Erythroblast (primary cell): ENCODE measurements at regions not wholly inside any gene's neighbourhood (a gene's known extent, or its start where the extent isn't known, plus 50 kb on each side); places are given as distances from the start of the nearest gene placed in this dataset.

Experiments
- GATA1 ChIP-seq: IDR thresholded peaks from 2 replicates; pipeline ENCODE4 v1.6.1; 2011; ENCODE audit warnings: low read depth, mild to moderate bottlenecking, control low read depth, low read length, moderate library complexity
- POLR2A ChIP-seq: IDR thresholded peaks from 2 replicates; pipeline ENCODE4 v1.6.1; 2011; ENCODE audit warnings: mild to moderate bottlenecking, low read length

DNA sequence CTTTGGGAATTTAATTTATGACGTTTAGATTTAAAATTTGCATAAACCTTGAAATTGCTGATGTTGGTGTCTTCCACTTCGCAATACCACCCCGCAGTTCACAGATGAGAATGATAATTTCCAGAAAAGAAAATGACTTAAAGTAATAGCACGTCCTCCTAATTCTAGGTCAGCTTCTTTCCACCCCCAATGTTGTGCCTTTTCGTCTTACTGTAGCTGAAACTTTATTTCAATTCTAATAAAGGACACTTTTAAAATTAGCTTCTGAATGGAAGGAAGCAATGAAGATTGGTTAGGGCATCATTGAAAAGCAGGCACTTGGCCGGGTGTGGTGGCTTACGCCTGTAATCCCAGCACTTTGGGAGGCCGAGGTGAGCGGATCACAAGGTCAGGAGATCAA, 107.4 kb downstream of the MYCN start:
- TF ChIP-seq POLR2A = no peak
- TF ChIP-seq GATA1 = no peak
